CD4-positive, alpha-beta T cell (primary cell): ENCODE measurements at regions not wholly inside any gene's neighbourhood (a gene's known extent, or its start where the extent isn't known, plus 50 kb on each side); places are given as distances from the start of the nearest gene placed in this dataset.

Experiments
- ATAC-seq: fragments of 200-7000 bp; cut with Tn5 transposase; one replicate; pipeline ENCODE4 v1.10.0; 2022; ENCODE audit warnings: mild to moderate bottlenecking; ENCODE audit not compliant: poor library complexity
- CTCF ChIA-PET: fragments of 350-600 bp; sonication (Branson Sonifier 250); formaldehyde crosslinking; loops from one replicate; lab custom pipeline; 2021; ENCODE audit warnings: antibody characterized with exemption, inconsistent platforms; lab: Charles Lee
- POLR2A ChIA-PET: fragments of 350-600 bp; sonication (Branson Sonifier 250); formaldehyde crosslinking; loops from one replicate; lab custom pipeline; 2021; ENCODE audit warnings: antibody characterized with exemption, inconsistent platforms; lab: Charles Lee
- DNase-seq, 14 experiments: peaks; one replicate each; pipeline ENCODE4 v3.0.0-alpha.2; 2013 to 2020; ENCODE audit warnings: mixed read lengths in 2 of 14
- H3K27ac ChIP-seq, 2 donors: one replicate each; pipeline versions ENCODE4 v1.5.1 to v1.7.0; 2013; ENCODE audit warnings: low read length in 2 of 2, low read depth in 1 of 2, mild to moderate bottlenecking in 1 of 2
- H3K27me3 ChIP-seq, 2 experiments: 1 replicate in 1 of 2; 2 replicates in 1 of 2; pipeline versions ENCODE4 v1.6.1 to v1.7.0; 2013; ENCODE audit warnings: low read length in 2 of 2, control low read depth in 1 of 2, mild to moderate bottlenecking in 1 of 2, moderate library complexity in 1 of 2; ENCODE audit not compliant: insufficient read depth in 2 of 2, control insufficient read depth in 1 of 2
- H3K36me3 ChIP-seq: one replicate; pipeline ENCODE4 v1.6.1; 2013; ENCODE audit warnings: low read length, control low read depth; ENCODE audit not compliant: insufficient read depth
- H3K4me1 ChIP-seq: one replicate; pipeline ENCODE4 v1.6.1; 2013; ENCODE audit warnings: low read length, control low read depth; ENCODE audit not compliant: insufficient read depth
- H3K4me3 ChIP-seq: one replicate; pipeline ENCODE4 v1.5.1; 2013; ENCODE audit warnings: mild to moderate bottlenecking, low read length, moderate library complexity
- H3K9me3 ChIP-seq, 2 experiments: 1 replicate in 1 of 2; 2 replicates in 1 of 2; pipeline versions ENCODE4 v1.6.1 to v1.7.0; 2013; ENCODE audit warnings: low read length in 2 of 2, mild to moderate bottlenecking in 2 of 2, control low read depth in 1 of 2, moderate library complexity in 1 of 2; ENCODE audit not compliant: control insufficient read depth in 1 of 2, insufficient read depth in 1 of 2
- H3K27ac Mint-ChIP-seq: one replicate; pipeline ENCODE4 v1.8.0; 2020; ENCODE audit warnings: mixed read lengths
- H3K27me3 Mint-ChIP-seq: one replicate; pipeline ENCODE4 v1.8.0; 2021; ENCODE audit warnings: mixed read lengths
- H3K36me3 Mint-ChIP-seq: one replicate; pipeline ENCODE4 v1.8.0; 2021; ENCODE audit warnings: low read depth, mixed read lengths
- H3K4me1 Mint-ChIP-seq: one replicate; pipeline ENCODE4 v1.8.0; 2021; ENCODE audit warnings: low read depth, mixed read lengths
- H3K4me3 Mint-ChIP-seq: one replicate; pipeline ENCODE4 v1.8.0; 2020; ENCODE audit warnings: mild to moderate bottlenecking, mixed read lengths
- H3K9me3 Mint-ChIP-seq: one replicate; pipeline ENCODE4 v1.8.0; 2020; ENCODE audit warnings: mixed read lengths
- CTCF ChIP-seq: fragments of 200-600 bp; IDR thresholded peaks from one replicate; pipeline ENCODE4 v1.8.0; 2022; ENCODE audit warnings: antibody characterized with exemption, mild to moderate bottlenecking
- intact Hi-C, 2 experiments: fragments of 100-400 bp; cut with DNase I in 1 of 2; cut with micrococcal nuclease in 1 of 2; formaldehyde crosslinking; loops; one replicate each; pipeline versions ENCODE4 v1.15.1 to v1.9.0; 2023 to 2025; cut with DNase I, micrococcal nuclease

GRCh38 chr10:33674491-33674890, 340.0 kb upstream of the NRP1 start:
- no peaks in the 10 kb centered on the region for H3K27me3 ChIP-seq
- no peak overlapping the region for H3K27ac ChIP-seq

GRCh38 chr10:33673839-33674415, 339.5 kb upstream of the NRP1 start:
- intact Hi-C loops: no loop called here
- Histone ChIP-seq H3K9me3 (no peaks in the 10 kb centered on the region), H3K27ac (no peak overlapping the region), H3K36me3 (no peaks in the 10 kb centered on the region), H3K27me3 (no peaks in the 10 kb centered on the region), H3K4me1 (no peaks in the 10 kb centered on the region), H3K4me3 (no peak overlapping the region)
- no peak for TF ChIP-seq CTCF
- H3K9me3 Mint-ChIP-seq: no peaks in the 10 kb centered on the region
- no peaks in the 10 kb centered on the region for H3K36me3 Mint-ChIP-seq
- no peak overlapping the region for H3K27ac Mint-ChIP-seq
- no peak overlapping the region for H3K4me3 Mint-ChIP-seq
- no peak for ATAC-seq
- no peak for DNase-seq
- peaks cover 7% of the 10 kb centered on the region for H3K27me3 Mint-ChIP-seq
- no peaks in the 10 kb centered on the region for H3K4me1 Mint-ChIP-seq
- ChIA-PET CTCF (no interaction called here), POLR2A (no interaction called here)

More at GRCh38 chr10:33674491-33674890, 340.0 kb upstream of the NRP1 start:
- no peak for ATAC-seq
- no peak for DNase-seq
- ChIA-PET CTCF (interaction anchor here (0.6 kb wide), 1 partner anchor 23 kb away, joined by 3 read pairs; no protein-coding TSS in a partner anchor), POLR2A (interaction anchor here (0.6 kb wide), 1 partner anchor 41 kb away, joined by 3 read pairs; no protein-coding TSS in a partner anchor)
- no peaks in the 10 kb centered on the region for H3K4me1 Mint-ChIP-seq
- peaks cover 7% of the 10 kb centered on the region for H3K27me3 Mint-ChIP-seq
- no peaks in the 10 kb centered on the region for H3K36me3 Mint-ChIP-seq
- H3K4me3 Mint-ChIP-seq: no peak overlapping the region
- H3K9me3 ChIP-seq: no peaks in the 10 kb centered on the region
- no peak for TF ChIP-seq CTCF
- H3K4me3 ChIP-seq: no peak overlapping the region
- no peaks in the 10 kb centered on the region for H3K4me1 ChIP-seq
- no peaks in the 10 kb centered on the region for H3K9me3 Mint-ChIP-seq
- no peak overlapping the region for H3K27ac Mint-ChIP-seq
- intact Hi-C loops: no loop called here
- no peaks in the 10 kb centered on the region for H3K36me3 ChIP-seq

- no peak for DNase-seq
- Mint-ChIP-seq H3K4me1 (no peaks in the 10 kb centered on the region), H3K9me3 (no peaks in the 10 kb centered on the region), H3K27ac (no peak overlapping the region), H3K27me3 (no peaks in the 10 kb centered on the region), H3K36me3 (no peaks in the 10 kb centered on the region), H3K4me3 (no peak overlapping the region)
- TF ChIP-seq CTCF: no peak
- H3K36me3 ChIP-seq: no peaks in the 10 kb centered on the region
- H3K27me3 ChIP-seq: no peaks in the 10 kb centered on the region
- no peaks in the 10 kb centered on the region for H3K4me1 ChIP-seq
- H3K4me3 ChIP-seq: no peak overlapping the region
- intact Hi-C loops: no loop called here
- ChIA-PET POLR2A (no interaction called here), CTCF (no interaction called here)
- no peak for ATAC-seq
- H3K27ac ChIP-seq: no peak overlapping the region
- H3K9me3 ChIP-seq: peaks cover 0 to 1% of the 10 kb centered on the region in 2 experiments
Measured at GRCh38 chr10:33669904-33670303, 335.4 kb upstream of the NRP1 start.
